ENCODE measurements at regions not wholly inside any gene's neighbourhood (a gene's known extent, or its start where the extent isn't known, plus 50 kb on each side); places are given as distances from the start of the nearest gene placed in this dataset.

- DNase-seq (ENCODE audit: low read depth, low spot score) (no peak), FAIRE-seq (no peak), ATAC-seq (no peak)
- H3K9me3 ChIP-seq (replicated peaks; ENCODE audit: control insufficient read depth, insufficient read depth, low read length): no peaks in the 10 kb centered on the region; the same call in 2 of the 3 replicates
- TF ChIP-seq USF2 (IDR thresholded peaks at IDR 0.05; ENCODE audit: borderline replicate concordance, low read depth, low read length) (no peak), IRF3 (IDR thresholded peaks at IDR 0.05) (no peak), ZZZ3 (IDR thresholded peaks at IDR 0.05; ENCODE audit: control insufficient read depth, insufficient read length, low read depth) (no peak), SP1 (IDR thresholded peaks at IDR 0.05; ENCODE audit: low read depth, low read length) (no peak)
- SMC1A ChIA-PET (ENCODE audit: uncharacterized antibody, unreplicated experiment): no interaction called here
- no peaks in the 10 kb centered on the region for H3K27me3 ChIP-seq (replicated peaks in 1 of 2; ENCODE audit: control insufficient read depth in 2 of 2, insufficient read depth in 2 of 2, low read length in 1 of 2)
- no peak overlapping the region for H3K27ac ChIP-seq (ENCODE audit: control insufficient read depth, insufficient read depth)
- H4K20me1 ChIP-seq (ENCODE audit: control insufficient read depth, insufficient read depth): no peaks in the 10 kb centered on the region
- BruUV-seq (replicated peaks): no TSS peak
- H3K4me2 ChIP-seq (ENCODE audit: control insufficient read depth, insufficient read depth): no peak overlapping the region
- H2AFZ ChIP-seq (ENCODE audit: control insufficient read depth, low read depth, low read length): no peak overlapping the region
- no peaks in the 10 kb centered on the region for H3K4me1 ChIP-seq (ENCODE audit: control insufficient read depth, insufficient read depth, low read length)
- in situ Hi-C loops (cut with MboI) (no loop called here), intact Hi-C loops (cut with micrococcal nuclease; ENCODE audit: unreplicated experiment) (no loop called here)
- no peak overlapping the region for H3K9ac ChIP-seq (ENCODE audit: control insufficient read depth, insufficient read depth, low read length)
- RAD21 ChIA-PET (ENCODE audit: unreplicated experiment): no interaction called here
- no peaks in the 10 kb centered on the region for H3K36me3 ChIP-seq (ENCODE audit: control insufficient read depth in 2 of 2, insufficient read depth in 2 of 2, low read length in 1 of 2)
- H3K4me3 ChIP-seq: no peak overlapping the region
- no peaks in the 10 kb centered on the region for H3K79me2 ChIP-seq (ENCODE audit: control insufficient read depth, insufficient read depth, low read length)
- POLR2A ChIA-PET: no interaction called here
- CTCF ChIA-PET: no interaction called here
Measured at GRCh38 chr12:126400831-126401230, 1335.6 kb downstream of the AACS start.

- no peaks in the 10 kb centered on the region for H3K4me1 ChIP-seq (ENCODE audit: control insufficient read depth, insufficient read depth, low read length)
- ChIA-PET CTCF (no interaction called here), RAD21 (ENCODE audit: unreplicated experiment) (no interaction called here), POLR2A (no interaction called here), SMC1A (ENCODE audit: uncharacterized antibody, unreplicated experiment) (no interaction called here)
- FAIRE-seq: no peak
- TF ChIP-seq KLF5 (IDR thresholded peaks at IDR 0.05; ENCODE audit: partially characterized antibody): no peak
- TF ChIP-seq, protein P1, sequence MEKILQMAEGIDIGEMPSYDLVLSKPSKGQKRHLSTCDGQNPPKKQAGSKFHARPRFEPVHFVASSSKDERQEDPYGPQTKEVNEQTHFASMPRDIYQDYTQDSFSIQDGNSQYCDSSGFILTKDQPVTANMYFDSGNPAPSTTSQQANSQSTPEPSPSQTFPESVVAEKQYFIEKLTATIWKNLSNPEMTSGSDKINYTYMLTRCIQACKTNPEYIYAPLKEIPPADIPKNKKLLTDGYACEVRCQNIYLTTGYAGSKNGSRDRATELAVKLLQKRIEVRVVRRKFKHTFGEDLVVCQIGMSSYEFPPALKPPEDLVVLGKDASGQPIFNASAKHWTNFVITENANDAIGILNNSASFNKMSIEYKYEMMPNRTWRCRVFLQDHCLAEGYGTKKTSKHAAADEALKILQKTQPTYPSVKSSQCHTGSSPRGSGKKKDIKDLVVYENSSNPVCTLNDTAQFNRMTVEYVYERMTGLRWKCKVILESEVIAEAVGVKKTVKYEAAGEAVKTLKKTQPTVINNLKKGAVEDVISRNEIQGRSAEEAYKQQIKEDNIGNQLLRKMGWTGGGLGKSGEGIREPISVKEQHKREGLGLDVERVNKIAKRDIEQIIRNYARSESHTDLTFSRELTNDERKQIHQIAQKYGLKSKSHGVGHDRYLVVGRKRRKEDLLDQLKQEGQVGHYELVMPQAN (conservative IDR thresholded peaks at IDR 0.05): no peak
- TF ChIP-seq CBX3 (IDR thresholded peaks at IDR 0.05; ENCODE audit: borderline replicate concordance, low read depth): no peak
- no peak for TF ChIP-seq ZNF24 (IDR thresholded peaks at IDR 0.05)
- no peak for TF ChIP-seq MYC (IDR thresholded peaks at IDR 0.05; ENCODE audit: insufficient read depth, insufficient read length, insufficient replicate concordance, low read length, severe bottlenecking)
- no peak for TF ChIP-seq FOS (IDR thresholded peaks at IDR 0.05; ENCODE audit: borderline replicate concordance, extremely low read depth, insufficient read length)
- no TSS peak for BruUV-seq (replicated peaks)
- ATAC-seq: no peak
- H3K27me3 ChIP-seq (replicated peaks in 1 of 2; ENCODE audit: control insufficient read depth in 2 of 2, insufficient read depth in 2 of 2, low read length in 1 of 2): no peaks in the 10 kb centered on the region
- 2% methylated on average over 5 of the region's 5 CpGs for WGBS (ENCODE audit: insufficient coverage, insufficient replicate concordance, low lambda C conversion rate, missing lambda C conversion rate)
- H4K20me1 ChIP-seq (ENCODE audit: control insufficient read depth, insufficient read depth): no peaks in the 10 kb centered on the region
- no peaks in the 10 kb centered on the region; the same call in 2 of the 3 replicates for H3K9me3 ChIP-seq (replicated peaks; ENCODE audit: control insufficient read depth, insufficient read depth, low read length)
- H3K9ac ChIP-seq (ENCODE audit: control insufficient read depth, insufficient read depth, low read length): no peak overlapping the region
- no peak for DNase-seq (ENCODE audit: low read depth, low spot score)
- H3K79me2 ChIP-seq (ENCODE audit: control insufficient read depth, insufficient read depth, low read length): no peaks in the 10 kb centered on the region
- no peak overlapping the region for H2AFZ ChIP-seq (ENCODE audit: control insufficient read depth, low read depth, low read length)
- no peak overlapping the region for H3K4me2 ChIP-seq (ENCODE audit: control insufficient read depth, insufficient read depth)
- intact Hi-C loops (cut with micrococcal nuclease; ENCODE audit: unreplicated experiment): no loop called here
- in situ Hi-C loops (cut with MboI): no loop called here
- no peak overlapping the region for H3K27ac ChIP-seq (ENCODE audit: control insufficient read depth, insufficient read depth)
- H3K4me3 ChIP-seq: no peak overlapping the region
- H3K36me3 ChIP-seq (ENCODE audit: control insufficient read depth in 2 of 2, insufficient read depth in 2 of 2, low read length in 1 of 2): no peaks in the 10 kb centered on the region
Measured at GRCh38 chr12:126404293-126404881, 1339.2 kb downstream of the AACS start.
